Natural killer cell (primary cell): ENCODE measurements at regions not wholly inside any gene's neighbourhood (a gene's known extent, or its start where the extent isn't known, plus 50 kb on each side); places are given as distances from the start of the nearest gene placed in this dataset.

Experiments used
- ATAC-seq, 3 donors: fragments of 150-1000 bp in 2 of 3; fragments of 200-7000 bp in 1 of 3; cut with Tn5 transposase; 1 replicate in 1 of 3; 2 replicates in 2 of 3; pipeline ENCODE4 v1.10.0; 2021; ENCODE audit warnings: mild to moderate bottlenecking in 2 of 3, moderate library complexity in 2 of 3
- DNase-seq, 2 donors: peaks; one replicate each; pipeline versions ENCODE4 v3.0.0 to v3.0.0-alpha.2; 2013 to 2021; ENCODE audit warnings: mixed read lengths in 1 of 2
- H3K27ac ChIP-seq: one replicate; pipeline ENCODE4 v1.5.1; 2013; ENCODE audit warnings: mild to moderate bottlenecking, low read length
- H3K27me3 ChIP-seq: one replicate; pipeline ENCODE4 v1.6.1; 2013; ENCODE audit warnings: low read length; ENCODE audit not compliant: control insufficient read depth, insufficient read depth
- H3K36me3 ChIP-seq: one replicate; pipeline ENCODE4 v1.6.1; 2013; ENCODE audit warnings: low read length; ENCODE audit not compliant: control insufficient read depth, insufficient read depth
- H3K4me1 ChIP-seq: one replicate; pipeline ENCODE4 v1.6.1; 2013; ENCODE audit warnings: low read length; ENCODE audit not compliant: control insufficient read depth, insufficient read depth
- H3K4me3 ChIP-seq: one replicate; pipeline ENCODE4 v1.5.1; 2013; ENCODE audit warnings: low read length
- H3K9me3 ChIP-seq: one replicate; pipeline ENCODE4 v1.6.1; 2013; ENCODE audit warnings: low read length; ENCODE audit not compliant: control insufficient read depth, insufficient read depth
- H3K27ac Mint-ChIP-seq, 2 donors: one replicate each; pipeline ENCODE4 v1.8.0; 2022; ENCODE audit warnings: mild to moderate bottlenecking in 2 of 2, mixed read lengths in 2 of 2, moderate library complexity in 1 of 2
- H3K27me3 Mint-ChIP-seq, 2 donors: one replicate each; pipeline ENCODE4 v1.8.0; 2022; ENCODE audit warnings: low read depth in 2 of 2, mixed read lengths in 2 of 2
- H3K36me3 Mint-ChIP-seq: one replicate; pipeline ENCODE4 v1.8.0; 2022; ENCODE audit warnings: mixed read lengths
- H3K4me1 Mint-ChIP-seq, 2 donors: one replicate each; pipeline ENCODE4 v1.8.0; 2022; ENCODE audit warnings: mixed read lengths in 2 of 2
- H3K4me3 Mint-ChIP-seq: one replicate; pipeline ENCODE4 v1.8.0; 2022; ENCODE audit warnings: mild to moderate bottlenecking, moderate library complexity, mixed read lengths
- H3K9me3 Mint-ChIP-seq, 2 donors: one replicate each; pipeline ENCODE4 v1.8.0; 2022; ENCODE audit warnings: mixed read lengths in 2 of 2
- CTCF ChIP-seq: fragments of 200-600 bp; IDR thresholded peaks from one replicate; pipeline ENCODE4 v1.8.0; 2022; ENCODE audit warnings: antibody characterized with exemption
- WGBS: methylation state at CpG from one replicate; pipeline ENCODE4 v1.1.7; 2013; ENCODE audit warnings: missing lambda C conversion rate; ENCODE audit not compliant: insufficient coverage; 5-methylcytosine and 5-hydroxymethylcytosine counted together
- intact Hi-C: fragments of 100-400 bp; cut with micrococcal nuclease; formaldehyde crosslinking; loops from one replicate; pipeline ENCODE4 v1.14.2; 2022

GRCh38 chr11:128240546-128240945 is 346.8 kb downstream of the ETS1 start:
- Histone ChIP-seq H3K4me3 (no peak overlapping the region), H3K27ac (no peak overlapping the region), H3K4me1 (no peaks in the 10 kb centered on the region), H3K9me3 (no peaks in the 10 kb centered on the region), H3K36me3 (no peaks in the 10 kb centered on the region), H3K27me3 (no peaks in the 10 kb centered on the region)
- intact Hi-C loops, result no loop called here
- Mint-ChIP-seq H3K27ac (no peak overlapping the region), H3K4me3 (no peak overlapping the region), H3K27me3 (no peaks in the 10 kb centered on the region), H3K4me1 (peaks cover 12 to 14% of the 10 kb centered on the region in 2 donors), H3K36me3 (no peaks in the 10 kb centered on the region), H3K9me3 (no peaks in the 10 kb centered on the region)
- TF ChIP-seq CTCF, result no peak
- WGBS, result 95% methylated on average over 5 of the region's 6 CpGs
- ATAC-seq (no peak), DNase-seq (no peak)

GRCh38 chr11:128239306-128239705 is 348.1 kb downstream of the ETS1 start:
- H3K36me3 Mint-ChIP-seq, result no peaks in the 10 kb centered on the region
- Histone ChIP-seq H3K27me3 (no peaks in the 10 kb centered on the region), H3K9me3 (no peaks in the 10 kb centered on the region), H3K36me3 (no peaks in the 10 kb centered on the region), H3K4me3 (no peak overlapping the region), H3K4me1 (no peaks in the 10 kb centered on the region), H3K27ac (peak overlapping the region; percentile 15)
- DNase-seq, result no peak
- no peak for TF ChIP-seq CTCF
- ATAC-seq, result no peak
- intact Hi-C loops, result no loop called here
- no peaks in the 10 kb centered on the region for H3K9me3 Mint-ChIP-seq
- WGBS, result 84% methylated on average over 4 of the region's 4 CpGs
- H3K4me3 Mint-ChIP-seq, result no peak overlapping the region
- peaks cover 12 to 14% of the 10 kb centered on the region in 2 donors for H3K4me1 Mint-ChIP-seq
- H3K27ac Mint-ChIP-seq, result peak overlapping the region in 1 of 2 donors; percentile 3
- H3K27me3 Mint-ChIP-seq, result no peaks in the 10 kb centered on the region

DNA sequence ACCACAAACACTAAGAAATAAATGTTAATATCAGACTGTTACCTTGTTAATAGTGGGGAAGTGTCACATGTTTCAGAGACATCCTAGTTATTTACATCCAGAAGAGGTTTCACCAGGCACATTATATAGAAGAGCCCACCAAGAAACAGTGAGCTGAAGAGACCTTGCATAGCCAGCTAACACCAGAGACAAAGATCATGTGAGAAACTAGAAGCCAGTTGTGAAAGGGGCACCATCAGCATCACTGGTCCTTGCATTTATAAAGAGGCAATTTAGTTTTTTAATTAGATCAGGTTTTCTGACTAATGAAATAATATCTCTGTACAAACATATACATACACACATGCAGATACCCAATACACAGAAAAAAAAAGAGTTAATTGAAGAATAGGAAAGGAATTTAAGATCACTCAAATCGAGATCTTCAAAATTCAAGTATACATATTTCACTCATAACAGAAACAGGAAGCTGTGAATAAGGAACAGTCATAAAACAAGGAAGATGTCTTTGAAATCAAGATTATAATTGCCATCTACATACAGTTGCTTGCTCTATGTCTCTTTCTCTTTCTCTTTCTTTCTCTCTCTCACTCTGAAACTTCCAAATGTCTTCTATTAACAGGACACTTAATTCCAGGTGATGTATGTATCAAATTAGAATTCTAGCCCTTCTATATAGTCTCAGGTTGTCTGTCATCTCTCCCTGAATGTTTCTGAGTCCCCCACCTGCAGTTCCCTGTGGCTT is 348.7 kb downstream of the ETS1 start:
- peak in 1 of 3 donors; percentile 30 for ATAC-seq
- Histone ChIP-seq H3K4me3 (no peak overlapping the region), H3K27me3 (no peaks in the 10 kb centered on the region), H3K36me3 (no peaks in the 10 kb centered on the region), H3K9me3 (no peaks in the 10 kb centered on the region), H3K27ac (peak overlapping the region; percentile 15), H3K4me1 (no peaks in the 10 kb centered on the region)
- intact Hi-C loops, result no loop called here
- Mint-ChIP-seq H3K36me3 (no peaks in the 10 kb centered on the region), H3K4me3 (no peak overlapping the region), H3K9me3 (no peaks in the 10 kb centered on the region), H3K27me3 (no peaks in the 10 kb centered on the region), H3K27ac (peak overlapping the region in 1 of 2 donors; percentile 3), H3K4me1 (peaks cover 12 to 14% of the 10 kb centered on the region in 2 donors)
- no CpG with 5 or more reads among the region's 1 CpG for WGBS
- no peak for TF ChIP-seq CTCF
- peak in 1 of 2 donors; percentile 8 for DNase-seq
